Neutrophil (primary cell): ENCODE measurements at regions not wholly inside any gene's neighbourhood (a gene's known extent, or its start where the extent isn't known, plus 50 kb on each side); places are given as distances from the start of the nearest gene placed in this dataset.

Source experiments
- H3K27ac ChIP-seq: fragments of 200-600 bp; sonication (generic); 2 replicates; pipeline ENCODE4 v1.5.1; 2016; ENCODE audit warnings: mild to moderate bottlenecking, moderate library complexity
- H3K27me3 ChIP-seq: fragments of 200-600 bp; sonication (generic); 2 replicates; pipeline ENCODE4 v1.6.0; 2016; ENCODE audit warnings: mild to moderate bottlenecking
- H3K36me3 ChIP-seq: fragments of 200-600 bp; sonication (generic); 2 replicates; pipeline ENCODE4 v1.5.1; 2017
- H3K4me1 ChIP-seq, 2 experiments: fragments of 200-600 bp in 1 of 2; sonication (generic) in 1 of 2; 1 replicate in 1 of 2; 2 replicates in 1 of 2; pipeline versions ENCODE4 v1.5.1 to v1.6.1; 2013 to 2016; ENCODE audit warnings: low read depth in 1 of 2, low read length in 1 of 2, mild to moderate bottlenecking in 1 of 2, moderate library complexity in 1 of 2; ENCODE audit not compliant: control insufficient read depth in 1 of 2, insufficient read depth in 1 of 2
- H3K4me3 ChIP-seq, 2 experiments: fragments of 200-600 bp in 1 of 2; sonication (generic) in 1 of 2; 1 replicate in 1 of 2; 2 replicates in 1 of 2; pipeline ENCODE4 v1.5.1; 2013 to 2016; ENCODE audit warnings: low read depth in 1 of 2, low read length in 1 of 2, mild to moderate bottlenecking in 1 of 2, moderate library complexity in 1 of 2
- H3K9me3 ChIP-seq: fragments of 200-600 bp; sonication (generic); 2 replicates; pipeline ENCODE4 v1.5.1; 2016
- CTCF ChIP-seq: fragments of 200-600 bp; sonication (generic); IDR thresholded peaks from 2 replicates; pipeline ENCODE4 v1.5.1; 2016; ENCODE audit warnings: antibody characterized with exemption

DNA sequence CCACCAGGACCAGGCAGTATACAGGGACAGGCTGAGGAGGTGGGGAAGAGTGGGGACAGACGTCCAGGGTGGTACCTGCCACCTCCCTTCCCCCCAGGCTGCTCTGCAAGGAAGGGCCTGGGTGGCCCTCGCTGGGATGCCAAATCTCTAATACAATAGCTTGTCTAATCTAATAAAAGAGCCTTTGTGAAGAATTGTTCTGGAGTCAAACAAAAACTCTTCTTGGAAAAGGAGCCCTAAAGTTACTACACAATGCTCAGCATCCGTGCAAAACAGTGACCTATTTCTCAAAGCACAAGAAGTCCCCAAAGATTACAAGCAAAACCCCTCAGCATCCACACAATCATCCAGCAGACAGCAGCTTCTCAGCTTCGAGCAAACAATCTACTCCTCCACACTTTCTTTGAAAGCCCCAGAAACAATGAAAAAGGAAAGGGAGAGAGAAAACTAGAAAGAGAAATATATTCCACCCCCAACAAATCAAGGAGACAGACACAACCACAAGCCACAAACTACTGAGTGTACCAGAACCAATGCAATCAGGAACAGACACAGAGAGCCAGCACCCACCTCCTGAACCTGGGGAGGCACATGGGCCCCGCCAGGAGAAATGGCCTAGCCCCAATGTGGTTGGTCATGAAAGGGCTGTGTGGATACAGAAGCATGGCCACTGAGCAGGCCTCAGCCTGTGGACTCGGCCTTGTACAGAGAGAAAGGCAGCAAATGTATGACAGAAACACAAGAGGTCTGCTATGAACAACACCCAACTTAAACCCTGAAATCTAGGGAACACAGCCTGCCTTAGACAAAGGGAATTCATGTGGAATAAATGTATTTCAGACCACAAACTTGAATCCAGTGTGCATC lies 177.1 kb upstream of the CHRNA7 start:
- Histone ChIP-seq H3K9me3 (no peaks in the 10 kb centered on the region), H3K27ac (no peak overlapping the region), H3K4me3 (no peak overlapping the region), H3K36me3 (no peaks in the 10 kb centered on the region), H3K4me1 (no peaks in the 10 kb centered on the region), H3K27me3 (no peaks in the 10 kb centered on the region)
- no peak for TF ChIP-seq CTCF

DNA sequence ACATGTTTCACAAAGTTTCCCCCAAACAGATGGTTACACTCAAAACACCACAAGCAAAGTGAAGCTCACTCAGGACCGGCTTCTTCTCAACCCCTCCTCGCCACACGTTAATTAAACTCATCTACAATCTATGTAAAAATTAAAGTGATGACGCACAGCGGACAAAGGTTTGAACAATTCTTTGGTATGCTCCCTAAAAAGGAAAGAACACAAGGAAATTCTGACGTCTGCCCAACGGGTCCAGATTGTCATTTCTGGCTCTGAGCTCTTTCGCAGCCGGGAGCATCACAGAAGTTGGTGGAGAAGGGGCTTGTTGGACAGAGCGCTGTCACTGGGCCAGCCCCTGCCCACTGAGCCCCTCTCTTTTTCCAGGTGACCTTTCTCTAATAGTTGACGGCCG lies 173.7 kb upstream of the CHRNA7 start:
- Histone ChIP-seq H3K36me3 (no peaks in the 10 kb centered on the region), H3K27ac (no peak overlapping the region), H3K4me3 (no peak overlapping the region), H3K4me1 (no peaks in the 10 kb centered on the region), H3K27me3 (no peaks in the 10 kb centered on the region), H3K9me3 (no peaks in the 10 kb centered on the region)
- no peak for TF ChIP-seq CTCF

DNA sequence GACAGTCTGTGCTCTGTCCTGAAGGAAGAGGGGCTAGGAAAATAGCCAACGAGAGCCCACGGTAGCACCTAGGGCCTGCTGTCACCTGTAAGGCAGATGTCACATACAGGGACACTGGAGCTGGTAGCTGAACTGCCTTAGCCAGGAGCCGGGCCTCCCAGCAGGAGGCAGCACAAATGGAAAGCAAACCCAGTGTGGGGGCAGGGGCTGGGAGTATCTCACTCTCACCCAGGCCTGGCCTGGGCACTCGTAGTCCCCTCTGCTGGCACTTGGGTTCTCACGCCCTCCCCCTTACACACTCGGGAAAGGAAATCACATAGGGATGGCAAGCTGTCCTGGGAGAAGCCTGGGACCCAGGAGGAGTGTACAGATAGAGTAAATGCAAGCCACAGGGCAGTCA lies 173.1 kb upstream of the CHRNA7 start:
- TF ChIP-seq CTCF, result no peak
- Histone ChIP-seq H3K4me3 (no peak overlapping the region), H3K9me3 (no peaks in the 10 kb centered on the region), H3K4me1 (no peaks in the 10 kb centered on the region), H3K27me3 (no peaks in the 10 kb centered on the region), H3K36me3 (no peaks in the 10 kb centered on the region), H3K27ac (no peak overlapping the region)

DNA sequence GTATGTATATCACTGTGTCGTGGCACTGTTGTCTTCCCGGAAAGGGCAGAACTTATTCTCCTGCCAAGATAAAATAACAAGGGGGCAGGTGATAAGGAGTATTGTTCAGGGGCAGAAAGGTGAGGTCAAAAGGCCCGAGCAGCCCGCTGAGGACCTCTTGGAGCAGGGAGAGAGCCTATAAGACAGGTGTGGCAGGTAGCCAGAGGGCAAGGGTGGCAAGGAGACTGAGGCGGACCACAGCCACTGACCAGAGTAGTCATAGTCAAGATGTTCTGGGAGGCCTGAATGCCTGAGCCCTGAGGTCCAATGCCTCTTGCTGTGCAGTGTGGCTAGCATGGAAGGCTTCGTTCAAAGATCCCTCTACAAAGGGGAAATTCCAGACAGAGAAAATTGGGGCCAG lies 172.3 kb upstream of the CHRNA7 start:
- Histone ChIP-seq H3K27me3 (no peaks in the 10 kb centered on the region), H3K9me3 (no peaks in the 10 kb centered on the region), H3K27ac (no peak overlapping the region), H3K4me1 (no peaks in the 10 kb centered on the region), H3K4me3 (no peak overlapping the region), H3K36me3 (no peaks in the 10 kb centered on the region)
- no peak for TF ChIP-seq CTCF

GRCh38 chr15:31866248-31866647 lies 164.1 kb upstream of the CHRNA7 start:
- Histone ChIP-seq H3K9me3 (peaks cover 4% of the 10 kb centered on the region), H3K4me1 (peaks cover 6 to 12% of the 10 kb centered on the region in 2 experiments), H3K27ac (no peak overlapping the region), H3K4me3 (no peak overlapping the region), H3K36me3 (no peaks in the 10 kb centered on the region), H3K27me3 (peaks cover 62% of the 10 kb centered on the region)
- no peak for TF ChIP-seq CTCF
